DND-41 (cell line): ENCODE measurements at regions not wholly inside any gene's neighbourhood (a gene's known extent, or its start where the extent isn't known, plus 50 kb on each side); places are given as distances from the start of the nearest gene placed in this dataset.

Source experiments
- CTCF ChIP-seq: IDR thresholded peaks from 2 replicates; pipeline ENCODE4 v1.5.1; 2012; ENCODE audit warnings: borderline replicate concordance, low read length, moderate library complexity, mild to moderate bottlenecking; ENCODE audit not compliant: poor library complexity, severe bottlenecking; ENCODE audit errors: extremely low read depth
- EZH2 ChIP-seq: IDR thresholded peaks from 3 replicates; pipeline ENCODE4 v1.6.1; 2012; ENCODE audit warnings: borderline replicate concordance, low read depth, mild to moderate bottlenecking, moderate library complexity, low read length, inconsistent platforms; ENCODE audit not compliant: severe bottlenecking

- no peak for TF ChIP-seq CTCF
- no peak for TF ChIP-seq EZH2
Measured at GRCh38 chr2:834233-834632, 116.4 kb upstream of the SNTG2 start.
